ENCODE measurements at regions not wholly inside any gene's neighbourhood (a gene's known extent, or its start where the extent isn't known, plus 50 kb on each side); places are given as distances from the start of the nearest gene placed in this dataset.

DNA sequence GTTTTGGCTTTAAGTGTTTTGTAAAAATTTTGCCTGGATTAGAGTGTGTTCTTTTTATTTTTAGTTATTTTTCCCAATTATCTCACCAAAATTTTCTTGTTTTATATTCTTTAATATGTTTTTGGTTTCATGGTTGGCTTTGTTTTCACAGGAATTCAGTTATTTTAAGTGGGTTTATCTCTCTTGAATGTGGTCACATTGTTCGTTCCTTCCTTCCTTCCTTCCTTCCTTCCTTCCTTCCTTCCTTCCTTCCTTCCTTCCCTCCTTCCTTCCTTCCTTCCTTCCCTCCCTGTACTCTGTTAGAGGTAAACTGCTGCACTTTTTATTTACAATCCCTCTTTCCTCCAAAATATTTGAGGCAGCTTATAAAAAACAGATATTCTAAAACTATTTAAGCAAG lies 672.9 kb upstream of the CITED2 start:
- DNase-seq (ENCODE audit: low spot score) = no peak
- TF ChIP-seq, protein P1, sequence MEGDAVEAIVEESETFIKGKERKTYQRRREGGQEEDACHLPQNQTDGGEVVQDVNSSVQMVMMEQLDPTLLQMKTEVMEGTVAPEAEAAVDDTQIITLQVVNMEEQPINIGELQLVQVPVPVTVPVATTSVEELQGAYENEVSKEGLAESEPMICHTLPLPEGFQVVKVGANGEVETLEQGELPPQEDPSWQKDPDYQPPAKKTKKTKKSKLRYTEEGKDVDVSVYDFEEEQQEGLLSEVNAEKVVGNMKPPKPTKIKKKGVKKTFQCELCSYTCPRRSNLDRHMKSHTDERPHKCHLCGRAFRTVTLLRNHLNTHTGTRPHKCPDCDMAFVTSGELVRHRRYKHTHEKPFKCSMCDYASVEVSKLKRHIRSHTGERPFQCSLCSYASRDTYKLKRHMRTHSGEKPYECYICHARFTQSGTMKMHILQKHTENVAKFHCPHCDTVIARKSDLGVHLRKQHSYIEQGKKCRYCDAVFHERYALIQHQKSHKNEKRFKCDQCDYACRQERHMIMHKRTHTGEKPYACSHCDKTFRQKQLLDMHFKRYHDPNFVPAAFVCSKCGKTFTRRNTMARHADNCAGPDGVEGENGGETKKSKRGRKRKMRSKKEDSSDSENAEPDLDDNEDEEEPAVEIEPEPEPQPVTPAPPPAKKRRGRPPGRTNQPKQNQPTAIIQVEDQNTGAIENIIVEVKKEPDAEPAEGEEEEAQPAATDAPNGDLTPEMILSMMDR (IDR thresholded peaks at IDR 0.05; ENCODE audit: borderline replicate concordance, control extremely low read depth, extremely low read depth, insufficient read depth, missing control alignments) = no peak
- in situ Hi-C loops (cut with MboI; ENCODE audit: low sequenced_read_pairs, unreplicated experiment) = no loop called here

DNA sequence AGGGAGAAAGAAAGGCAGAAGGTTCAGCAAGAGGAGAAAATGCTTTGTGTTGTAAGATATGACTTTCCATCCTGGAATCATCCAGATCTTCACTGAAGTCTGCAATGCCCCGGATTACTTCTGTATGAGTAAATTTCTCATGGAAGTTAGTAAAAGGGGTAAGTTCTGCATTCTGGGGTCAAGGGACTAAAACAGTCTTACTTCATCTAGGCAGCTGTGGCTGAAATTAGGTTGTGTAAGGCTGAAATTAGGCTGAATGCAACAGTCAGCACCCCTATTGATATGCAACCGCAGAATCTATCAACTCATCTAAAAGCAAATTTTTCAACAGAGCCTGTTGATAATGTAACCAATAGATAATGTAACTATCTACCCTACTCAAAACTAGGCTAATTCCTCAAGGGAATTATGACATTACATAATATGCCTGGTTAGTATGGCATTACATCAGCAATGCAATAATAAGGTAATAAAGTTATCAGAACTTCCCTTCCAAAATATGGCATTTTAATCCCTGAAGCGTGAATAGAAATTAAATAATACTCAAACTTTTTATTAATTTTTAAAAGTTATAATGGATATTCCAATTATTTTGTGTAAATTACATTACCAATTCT lies 671.7 kb upstream of the CITED2 start:
- no peak for DNase-seq (ENCODE audit: low spot score)
- TF ChIP-seq, protein P1 (IDR thresholded peaks at IDR 0.05; ENCODE audit: borderline replicate concordance, control extremely low read depth, extremely low read depth, insufficient read depth, missing control alignments) = no peak
- in situ Hi-C loops (cut with MboI; ENCODE audit: low sequenced_read_pairs, unreplicated experiment) = no loop called here

DNA sequence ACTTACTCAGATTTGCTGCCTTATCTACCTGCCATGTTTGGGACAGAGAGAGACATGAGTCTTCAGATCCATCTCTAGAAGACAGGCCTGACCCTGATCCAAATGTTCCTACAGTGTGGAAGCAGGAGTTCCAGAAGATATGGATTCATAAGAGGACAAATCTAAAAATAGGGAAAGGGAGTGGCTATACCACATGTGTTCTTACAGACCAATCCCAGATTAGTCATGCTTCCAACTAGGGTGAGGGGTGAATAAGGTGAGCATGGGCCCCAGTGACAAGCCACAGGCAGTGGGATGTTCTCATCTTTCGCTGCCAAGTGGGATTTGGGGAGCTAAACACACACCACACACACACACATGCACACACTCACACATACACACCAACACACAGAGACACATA lies 670.7 kb upstream of the CITED2 start:
- in situ Hi-C loops (cut with MboI; ENCODE audit: low sequenced_read_pairs, unreplicated experiment) = no loop called here
- TF ChIP-seq, protein P1 (IDR thresholded peaks at IDR 0.05; ENCODE audit: borderline replicate concordance, control extremely low read depth, extremely low read depth, insufficient read depth, missing control alignments) = no peak
- no peak for DNase-seq (ENCODE audit: low spot score)

DNA sequence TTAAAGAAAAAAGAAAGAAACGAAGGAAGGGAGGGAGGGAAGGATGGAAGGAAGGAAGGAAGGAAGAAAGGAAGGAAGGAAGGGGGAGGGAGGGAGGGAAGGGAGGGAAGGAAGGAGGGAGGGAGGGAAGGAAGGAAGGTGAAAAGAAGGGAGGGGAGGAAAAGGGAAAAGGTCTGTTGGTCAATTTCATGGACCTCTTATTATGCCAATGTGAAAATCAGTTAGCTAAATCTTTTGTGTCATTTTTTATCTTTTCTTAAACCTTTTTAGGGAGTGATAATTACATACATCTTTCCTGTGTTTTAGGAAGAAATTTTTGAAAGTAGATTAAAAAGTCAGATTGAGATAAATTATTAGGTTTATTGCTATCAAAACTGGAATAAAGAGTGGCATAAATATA lies 670.2 kb upstream of the CITED2 start:
- TF ChIP-seq, protein P1 (IDR thresholded peaks at IDR 0.05; ENCODE audit: borderline replicate concordance, control extremely low read depth, extremely low read depth, insufficient read depth, missing control alignments) = no peak
- in situ Hi-C loops (cut with MboI; ENCODE audit: low sequenced_read_pairs, unreplicated experiment) = no loop called here
- no peak for DNase-seq (ENCODE audit: low spot score)

DNA sequence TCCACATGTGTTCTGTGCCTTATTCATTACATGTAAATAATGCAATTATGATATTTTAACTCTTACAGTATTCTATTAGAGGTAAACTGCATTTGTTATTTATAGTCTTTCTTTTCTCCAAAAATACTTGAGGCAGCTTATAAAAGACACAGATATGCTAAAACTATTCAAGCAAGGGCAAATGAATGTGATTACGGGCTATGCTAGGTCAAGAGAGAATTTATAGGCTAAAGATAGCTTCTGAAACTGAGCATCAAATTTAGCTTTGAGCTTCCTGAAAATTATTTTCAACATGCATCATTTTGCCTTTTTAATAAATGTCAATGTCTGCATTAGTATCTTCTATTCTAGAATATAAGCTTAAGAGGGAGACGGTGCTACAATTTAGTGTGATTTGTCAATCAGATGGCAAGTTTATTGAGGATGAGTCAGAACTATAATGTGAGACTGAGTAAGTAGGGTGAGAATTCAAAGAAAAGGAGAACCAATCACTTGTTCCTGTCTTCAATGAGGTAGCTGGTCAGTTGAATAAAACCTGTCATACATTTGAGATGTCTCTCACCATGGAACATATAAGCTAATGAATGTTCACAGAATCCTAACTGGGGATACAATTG lies 669.4 kb upstream of the CITED2 start:
- TF ChIP-seq, protein P1 (IDR thresholded peaks at IDR 0.05; ENCODE audit: borderline replicate concordance, control extremely low read depth, extremely low read depth, insufficient read depth, missing control alignments) = no peak
- DNase-seq (ENCODE audit: low spot score) = no peak
- in situ Hi-C loops (cut with MboI; ENCODE audit: low sequenced_read_pairs, unreplicated experiment) = no loop called here

DNA sequence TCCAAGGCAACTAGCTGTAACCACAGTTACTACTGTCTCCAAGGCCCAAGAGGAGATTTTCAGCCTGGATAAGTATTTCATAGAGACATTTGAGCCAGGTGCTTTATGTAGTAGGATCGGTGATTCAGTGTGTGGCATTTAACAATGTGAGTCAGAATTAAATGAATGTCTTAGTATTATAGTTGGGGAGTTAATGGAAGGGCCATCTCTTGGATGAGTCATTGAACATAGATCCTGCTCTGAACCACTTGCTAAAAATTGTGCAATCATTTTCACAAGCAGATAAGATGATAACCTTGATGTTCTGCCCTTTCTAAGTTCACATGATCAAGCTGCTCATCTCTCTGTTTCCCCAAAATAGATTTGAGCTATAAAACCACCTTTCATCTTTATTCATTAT lies 668.9 kb upstream of the CITED2 start:
- TF ChIP-seq, protein P1 (IDR thresholded peaks at IDR 0.05; ENCODE audit: borderline replicate concordance, control extremely low read depth, extremely low read depth, insufficient read depth, missing control alignments) = no peak
- in situ Hi-C loops (cut with MboI; ENCODE audit: low sequenced_read_pairs, unreplicated experiment) = no loop called here
- no peak for DNase-seq (ENCODE audit: low spot score)
